GM19467 (cell line): ENCODE measurements at regions not wholly inside any gene's neighbourhood (a gene's known extent, or its start where the extent isn't known, plus 50 kb on each side); places are given as distances from the start of the nearest gene placed in this dataset.

Experiments used
- ATAC-seq: cut with Tn5 transposase; IDR thresholded peaks from one replicate; pipeline ENCODE4 v1.9.1; 2021; ENCODE audit warnings: mild to moderate bottlenecking, moderate library complexity; ENCODE audit not compliant: unreplicated experiment

- ATAC-seq, result no peak
Measured at GRCh38 chr6:98782772-98783171, 51.6 kb upstream of the POU3F2 start.

- no peak for ATAC-seq
Measured at GRCh38 chr6:98783578-98783977, 50.8 kb upstream of the POU3F2 start.
